HT1080 (cell line): ENCODE measurements at regions not wholly inside any gene's neighbourhood (a gene's known extent, or its start where the extent isn't known, plus 50 kb on each side); places are given as distances from the start of the nearest gene placed in this dataset.

Experiments used
- DNase-seq: peaks from one replicate; pipeline ENCODE4 v3.0.0-alpha.2; 2015; ENCODE audit warnings: low read depth

DNA sequence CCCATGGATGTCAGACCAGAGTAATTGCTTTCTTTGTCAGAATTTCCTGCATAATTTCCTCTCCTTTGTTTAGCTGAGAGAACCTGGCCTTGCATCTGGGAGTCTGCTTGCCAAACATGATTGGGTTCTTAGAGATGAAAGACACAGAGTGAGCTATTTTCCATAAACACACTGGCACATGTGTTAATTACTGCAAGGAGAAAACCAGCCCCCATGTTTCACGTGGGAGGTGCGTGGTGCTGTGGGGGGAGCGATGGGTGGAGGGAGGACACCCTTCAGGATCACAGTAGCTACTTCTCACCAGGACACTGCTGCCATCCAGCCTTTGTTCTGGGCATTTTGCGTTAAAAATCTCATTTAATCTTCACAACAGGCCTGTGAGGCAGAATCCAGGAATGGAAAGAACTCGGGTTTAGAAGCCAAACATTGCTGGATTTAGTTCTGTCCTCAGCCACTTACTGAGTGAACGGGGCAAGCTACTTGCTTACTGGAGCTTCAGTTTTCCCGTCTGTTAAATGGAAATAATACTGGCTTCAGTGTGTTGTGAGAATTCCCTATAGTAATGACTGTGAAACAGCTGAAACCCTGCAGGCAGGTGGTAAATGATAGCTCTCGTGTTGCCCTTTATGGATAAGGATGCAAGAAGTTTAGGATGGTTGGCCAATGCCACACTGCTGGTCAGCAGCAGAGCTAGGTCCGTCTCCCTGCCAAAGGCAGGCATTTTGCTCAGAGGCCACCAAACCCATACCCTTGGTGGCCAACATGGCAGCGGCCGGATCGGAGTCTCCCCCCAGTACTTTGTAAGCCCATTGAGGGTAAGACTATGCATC is 100.1 kb upstream of the ASAP2 start:
- DNase-seq: no peak

DNA sequence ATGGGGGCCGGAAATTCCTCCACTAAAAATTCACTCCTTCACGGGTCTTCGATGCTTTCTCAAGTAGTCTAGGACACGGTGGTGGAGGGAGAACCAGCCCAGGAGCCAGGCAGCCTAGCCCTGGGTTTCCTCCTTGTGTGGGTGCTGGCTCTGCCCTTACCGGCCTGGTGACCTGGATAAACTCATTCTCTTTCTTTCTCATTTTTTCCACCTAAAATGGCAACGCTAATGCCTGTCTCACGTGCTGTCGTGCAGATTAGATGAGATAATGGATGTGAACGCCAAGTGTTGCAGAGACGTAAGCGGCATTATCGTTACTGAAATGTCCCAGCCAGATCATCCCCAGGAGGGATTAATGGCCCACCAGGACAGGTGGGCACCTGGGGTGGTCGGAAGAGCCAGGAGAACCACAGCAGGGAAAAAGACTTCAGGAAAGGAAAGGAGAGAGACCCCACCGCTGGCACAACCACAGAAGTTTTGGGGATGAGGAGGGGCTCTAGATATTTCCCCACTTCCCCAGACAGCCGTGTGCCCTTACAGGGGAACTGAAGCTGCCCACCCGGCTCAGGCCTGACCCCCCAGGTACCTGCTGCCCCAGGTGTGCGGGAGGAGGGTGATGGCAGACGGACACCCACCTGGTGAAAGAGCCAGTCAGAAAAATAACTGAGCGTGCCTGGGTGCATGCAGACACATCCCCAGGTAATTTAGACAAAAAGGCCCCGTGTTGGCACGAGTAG is 100.8 kb upstream of the ASAP2 start:
- DNase-seq: no peak

DNA sequence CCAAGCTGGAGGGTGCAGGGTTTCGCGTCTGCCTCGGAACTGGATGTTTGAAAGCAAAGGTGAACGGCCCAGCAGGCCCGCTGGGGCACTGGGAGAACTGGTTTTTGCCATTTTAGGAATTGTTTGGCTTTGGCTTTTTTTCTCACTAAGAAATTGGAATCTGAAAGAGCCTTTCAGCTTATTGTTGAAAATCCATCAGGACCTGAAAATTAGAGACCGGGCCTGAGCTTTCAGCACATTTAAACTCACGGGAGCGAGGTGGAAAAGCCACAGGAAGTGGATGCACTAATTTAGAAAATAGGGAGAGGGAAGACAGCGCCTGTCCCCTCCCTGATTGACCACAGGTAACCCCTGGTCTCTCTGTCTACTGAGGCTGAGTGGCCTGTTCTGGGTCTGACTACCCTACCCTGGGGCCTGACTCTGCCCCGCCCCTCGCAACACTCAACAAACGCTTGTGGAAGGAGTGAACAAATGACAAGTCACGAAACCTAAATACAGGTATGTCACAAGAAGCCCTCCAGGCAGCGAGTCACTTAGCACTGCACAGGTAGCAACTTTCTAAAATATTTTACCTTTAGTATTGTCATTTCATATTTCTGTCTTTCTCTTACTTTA is 100.3 kb upstream of the MBOAT2 start:
- no peak for DNase-seq

DNA sequence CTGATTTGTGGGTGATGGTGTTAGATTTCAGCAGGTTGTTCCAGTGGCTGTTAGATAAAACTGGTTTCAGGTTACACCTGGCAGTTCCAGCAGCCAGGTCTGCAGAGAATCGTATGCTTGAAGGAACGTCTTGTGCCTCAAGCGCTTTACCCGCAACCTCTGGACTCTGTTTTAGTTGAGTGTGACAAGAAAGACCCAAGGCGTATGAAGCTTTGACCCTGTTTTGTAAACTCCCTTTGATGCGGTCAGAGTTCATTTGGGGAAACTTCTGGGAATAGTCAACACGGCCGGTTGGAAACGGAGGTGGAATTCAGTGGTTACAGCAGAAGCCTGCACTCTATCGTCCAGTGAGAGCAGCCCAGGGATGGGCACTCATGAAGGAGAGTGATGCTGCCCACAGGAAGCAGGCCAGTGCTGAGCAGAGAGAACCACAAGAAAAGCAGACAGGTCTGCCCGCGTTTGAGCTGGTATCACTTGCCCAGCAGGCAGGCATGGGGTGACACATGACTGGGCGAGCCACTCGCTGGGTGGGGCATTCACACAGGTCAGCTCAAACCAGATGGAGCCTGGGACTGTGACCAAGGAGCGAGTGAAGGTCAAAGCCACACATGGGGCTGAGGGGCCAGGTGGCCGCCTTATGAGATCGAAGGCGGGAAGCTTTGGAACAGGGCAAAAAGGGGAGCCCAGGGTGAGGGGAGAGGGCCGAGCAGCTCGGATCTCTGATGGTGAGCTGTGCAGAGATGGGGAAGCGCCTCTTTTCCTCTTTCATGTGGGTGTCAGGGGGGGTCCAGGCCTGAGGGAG is 99.6 kb upstream of the MBOAT2 start:
- DNase-seq: no peak

DNA sequence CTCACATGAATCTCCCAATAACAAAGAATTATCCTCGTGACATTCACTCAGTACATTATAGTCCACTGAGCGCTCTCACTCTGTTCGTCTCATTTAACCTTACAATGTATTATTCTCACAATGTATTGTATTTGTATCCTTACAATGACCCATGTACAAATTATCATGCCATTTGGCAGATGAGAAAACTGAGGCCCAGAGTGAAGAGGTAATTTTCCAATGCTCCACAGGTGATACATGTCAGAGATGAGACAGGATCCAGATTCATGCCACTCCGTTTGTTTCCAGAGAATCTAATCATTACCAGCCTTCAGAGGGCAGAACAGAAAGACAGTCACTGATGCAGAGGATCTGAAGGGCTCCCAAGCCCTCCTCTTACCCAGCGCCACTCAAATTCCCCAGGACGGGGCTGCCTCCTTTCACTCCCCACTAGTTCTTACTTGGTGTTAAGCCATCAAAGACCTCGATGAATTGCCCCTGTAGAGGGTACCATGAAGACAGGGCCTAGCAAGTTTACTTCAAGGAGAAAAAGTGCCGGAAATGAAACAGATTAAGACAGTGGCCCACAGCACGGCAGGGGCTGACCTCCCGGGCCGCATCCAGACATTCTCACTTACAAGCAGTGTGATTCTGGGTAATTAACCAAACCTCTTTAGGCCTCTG is 98.4 kb upstream of the MBOAT2 start:
- no peak for DNase-seq

DNA sequence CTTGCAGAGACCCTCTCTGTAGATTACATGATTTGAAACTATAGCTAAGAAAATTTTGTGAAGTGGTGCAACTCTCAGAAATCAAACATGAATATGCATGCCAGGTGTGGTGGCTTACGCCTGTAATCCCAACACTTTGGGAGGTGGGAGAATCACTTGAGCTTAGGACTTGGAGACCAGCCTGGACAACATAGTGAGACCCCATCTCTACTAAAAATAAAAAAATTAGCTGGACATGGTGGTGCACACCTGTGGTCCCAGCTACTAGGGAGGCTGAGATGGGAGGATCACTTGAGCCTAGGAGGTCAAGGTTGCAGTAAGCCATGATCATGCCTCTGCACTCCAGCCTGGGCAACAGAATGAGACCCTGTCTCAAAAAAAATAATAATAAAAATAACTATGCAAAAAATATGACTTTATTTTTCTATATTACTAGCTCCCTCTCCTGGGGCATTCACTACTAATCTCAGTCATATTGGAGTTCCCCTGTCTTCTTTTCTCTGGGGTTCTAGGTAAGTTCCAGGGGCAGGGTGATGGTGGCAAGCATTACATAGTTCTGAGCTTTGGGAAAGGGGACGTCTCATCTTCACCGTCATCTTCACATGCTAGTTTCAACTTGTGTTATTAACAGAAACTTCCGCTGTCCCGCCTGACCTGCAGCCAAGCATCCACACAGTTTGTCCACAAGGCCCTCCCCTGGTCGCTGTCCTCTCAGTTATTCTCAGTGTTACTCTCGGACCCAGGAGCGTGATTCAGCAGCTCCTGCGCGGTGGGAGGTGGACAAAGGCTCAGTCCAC is 96.8 kb upstream of the MBOAT2 start:
- no peak for DNase-seq

DNA sequence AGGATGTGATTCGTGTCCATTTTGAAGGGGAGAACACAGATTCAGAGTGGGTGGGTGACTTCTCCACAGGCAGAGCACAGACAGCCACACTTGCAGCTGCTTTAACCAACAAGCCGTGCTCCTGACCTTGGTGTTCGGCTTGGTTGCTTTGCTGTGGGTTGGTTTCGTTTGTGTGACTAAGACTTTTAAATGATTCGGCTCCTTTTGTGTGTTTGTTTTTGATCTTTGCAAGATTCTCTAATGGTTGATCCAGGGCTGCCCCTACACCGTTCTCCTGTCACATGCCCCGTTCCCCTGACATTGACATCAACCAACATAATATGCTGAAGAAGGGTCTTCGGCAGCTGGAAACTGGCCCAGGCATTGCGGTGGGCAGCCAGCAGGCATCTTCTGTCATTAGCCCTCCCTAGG is 95.9 kb upstream of the MBOAT2 start:
- DNase-seq: peak; percentile 54

DNA sequence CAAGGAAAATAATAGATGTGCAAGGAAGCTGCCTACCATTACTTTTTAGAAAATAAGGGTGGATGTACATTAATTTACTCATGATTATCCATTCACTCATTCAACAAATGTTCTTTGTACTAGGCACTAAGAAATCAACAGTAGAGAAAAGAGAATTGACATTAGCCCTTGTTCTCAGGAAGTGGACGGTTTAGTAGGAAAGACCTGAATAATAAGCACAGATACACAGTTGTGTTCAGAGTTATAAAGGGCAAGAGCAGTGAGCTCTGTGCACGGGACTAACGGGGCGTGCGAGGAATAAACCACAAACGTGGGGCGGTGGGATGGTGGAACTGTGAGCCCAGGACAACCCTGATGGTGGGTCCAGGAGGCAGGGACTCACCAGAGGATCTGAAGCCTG is 94.4 kb upstream of the MBOAT2 start:
- no peak for DNase-seq

DNA sequence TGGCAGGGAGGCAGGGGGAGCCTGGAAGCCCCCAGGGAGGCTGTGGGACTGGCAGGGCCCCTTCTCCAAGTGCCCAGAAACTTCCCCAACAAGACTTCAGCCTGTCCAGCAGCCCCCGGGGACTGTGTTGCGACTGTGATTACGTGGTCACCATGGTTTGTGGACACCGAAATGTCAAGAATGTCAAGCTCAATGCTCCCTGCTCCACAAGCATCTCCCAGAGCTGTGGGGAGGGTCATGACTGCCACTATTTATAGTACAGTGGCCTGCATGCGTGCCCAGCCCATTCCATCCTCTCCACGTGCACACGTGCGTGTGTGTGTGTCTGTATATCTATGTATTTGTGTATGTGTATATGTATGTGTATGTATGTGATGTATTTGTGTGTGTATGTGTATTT is 93.8 kb upstream of the MBOAT2 start:
- DNase-seq: no peak

DNA sequence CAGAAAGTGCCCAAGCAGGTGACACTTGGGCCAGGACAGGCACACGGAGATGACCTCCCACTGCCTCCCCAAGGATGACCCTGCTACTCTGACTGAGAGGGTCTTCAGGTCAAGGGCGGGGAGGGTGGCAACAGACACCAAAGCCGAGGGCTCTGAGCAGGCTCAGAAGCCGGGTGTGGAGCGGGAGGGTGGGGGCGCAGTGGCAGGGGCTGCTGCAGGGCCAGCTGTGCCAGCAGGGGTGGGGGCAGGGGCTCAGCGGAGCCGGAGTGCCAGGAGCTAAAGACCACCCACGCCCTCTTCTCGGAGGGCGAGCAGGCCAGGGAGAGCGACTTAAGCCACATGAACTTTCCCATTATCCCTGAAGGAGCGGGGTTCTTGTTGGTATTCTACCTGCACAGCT is 93.3 kb upstream of the MBOAT2 start:
- no peak for DNase-seq

DNA sequence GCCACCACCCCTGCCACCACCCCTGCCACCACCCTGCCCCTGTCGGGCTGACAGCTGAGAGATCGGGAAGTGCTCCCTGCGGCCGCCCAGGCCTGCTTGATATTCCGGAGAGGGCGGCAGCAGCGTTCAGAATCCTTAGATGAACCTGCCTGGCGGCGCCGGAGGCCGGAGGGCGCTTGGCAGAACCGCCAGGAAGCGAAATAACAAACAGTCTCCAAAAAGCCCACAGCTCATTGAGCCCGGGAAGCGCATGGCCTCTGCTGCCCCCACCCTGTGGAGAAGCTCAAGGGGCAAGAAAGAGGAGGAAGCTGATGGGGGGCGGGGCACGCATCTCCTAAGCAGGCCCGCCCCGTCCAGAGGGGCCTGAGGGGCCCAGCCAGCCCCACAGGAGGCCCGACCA is 92.2 kb upstream of the MBOAT2 start:
- no peak for DNase-seq

DNA sequence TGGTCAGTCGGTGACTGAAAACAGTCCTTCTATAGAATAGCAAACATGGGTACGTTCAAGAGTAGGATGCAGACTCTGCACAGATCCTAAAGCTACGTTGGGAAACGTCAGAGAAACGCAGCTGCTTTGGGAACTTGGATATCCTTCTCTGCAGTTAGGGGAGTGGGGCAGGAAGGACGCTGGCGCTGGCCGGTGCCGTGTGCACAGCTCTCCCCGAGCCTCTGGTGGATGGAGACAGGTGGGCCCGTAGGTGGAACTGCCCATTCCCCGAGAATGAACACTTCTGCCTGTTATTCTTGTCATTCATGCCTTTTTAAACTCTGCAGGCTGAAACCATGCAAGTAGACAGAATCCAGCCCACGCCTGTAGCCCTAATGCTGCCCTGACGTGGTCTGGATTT is 91.7 kb upstream of the MBOAT2 start:
- DNase-seq: no peak

DNA sequence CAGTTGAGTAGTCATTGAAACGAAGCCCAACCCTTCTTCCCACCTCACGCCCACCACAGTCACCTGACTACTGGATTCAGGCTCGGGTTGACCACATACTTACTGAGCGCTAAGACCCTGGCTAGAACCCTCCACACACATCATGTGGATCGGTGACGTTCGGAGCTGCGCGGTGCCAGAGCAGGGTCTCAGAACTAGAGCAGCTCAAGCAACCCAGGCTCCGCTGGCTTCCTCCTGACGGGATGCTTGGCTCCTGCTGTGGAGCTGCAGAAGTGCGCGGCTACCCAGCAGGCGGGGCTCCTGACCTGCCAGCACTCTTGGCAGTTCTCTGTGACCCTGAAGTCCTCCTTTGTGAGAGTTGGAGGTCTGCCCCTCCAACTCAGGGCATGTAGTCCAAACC is 90.6 kb upstream of the MBOAT2 start:
- DNase-seq: no peak

DNA sequence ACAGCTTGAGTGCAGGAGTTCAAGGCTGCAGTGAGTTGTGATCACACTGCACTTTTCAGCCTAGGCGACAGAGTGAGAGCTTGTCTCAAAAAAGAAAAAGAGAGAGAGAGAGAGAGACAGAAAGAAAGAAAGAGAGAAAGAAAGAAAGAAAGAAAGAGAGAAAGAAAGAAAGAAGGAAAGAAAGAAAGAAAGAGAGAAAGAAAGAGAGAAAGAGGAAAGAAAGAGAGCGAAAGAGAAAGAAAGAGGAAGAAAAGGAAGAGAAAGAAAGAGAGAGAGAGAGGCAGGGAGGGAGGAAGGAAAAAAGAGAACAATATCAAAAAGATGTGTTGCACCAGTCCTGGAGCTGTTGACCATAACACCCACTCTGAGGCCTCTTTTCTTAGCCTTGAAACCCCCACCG is 89.8 kb upstream of the MBOAT2 start:
- DNase-seq: no peak

DNA sequence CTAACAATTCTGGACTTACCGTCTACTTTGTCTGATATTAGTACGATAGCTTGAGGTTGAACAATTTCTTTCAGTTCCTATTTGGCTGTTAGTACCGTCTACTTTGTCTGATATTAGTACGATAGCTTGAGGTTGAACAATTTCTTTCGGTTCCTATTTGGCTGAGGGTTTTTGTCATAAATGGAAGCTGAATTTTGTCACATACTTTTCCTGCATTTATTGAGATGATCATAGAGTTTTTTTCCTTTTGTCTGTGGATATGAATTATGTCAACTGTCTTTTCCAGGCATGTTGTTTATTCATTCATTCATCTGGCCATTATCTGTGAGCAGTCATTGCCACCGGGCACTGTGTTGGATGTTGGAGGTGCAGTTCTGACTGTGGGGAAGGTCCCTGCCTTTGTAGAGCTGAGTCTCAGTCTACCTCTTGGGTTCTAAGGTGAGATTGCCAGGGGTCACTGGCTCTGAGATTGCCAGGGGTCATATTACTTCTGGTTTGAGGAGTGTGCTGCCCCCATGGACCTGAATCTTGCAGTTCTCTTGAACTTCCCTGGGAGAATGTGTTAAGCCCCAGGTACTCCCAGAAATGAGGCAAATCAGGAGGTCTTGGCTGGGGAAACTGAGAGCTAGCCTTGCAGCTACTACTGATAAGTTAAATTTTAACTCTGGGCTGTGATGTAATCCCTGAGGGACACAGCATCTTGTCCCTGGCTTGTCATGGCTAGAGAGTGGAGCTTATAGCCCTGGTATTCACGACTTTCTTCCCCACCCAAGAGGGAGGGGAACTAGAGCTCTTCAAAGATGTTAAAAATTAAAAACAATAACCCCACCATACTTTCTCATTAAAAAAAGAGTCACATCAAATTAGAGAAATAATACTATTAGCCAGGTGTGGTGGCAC is 89.1 kb upstream of the MBOAT2 start:
- no peak for DNase-seq

DNA sequence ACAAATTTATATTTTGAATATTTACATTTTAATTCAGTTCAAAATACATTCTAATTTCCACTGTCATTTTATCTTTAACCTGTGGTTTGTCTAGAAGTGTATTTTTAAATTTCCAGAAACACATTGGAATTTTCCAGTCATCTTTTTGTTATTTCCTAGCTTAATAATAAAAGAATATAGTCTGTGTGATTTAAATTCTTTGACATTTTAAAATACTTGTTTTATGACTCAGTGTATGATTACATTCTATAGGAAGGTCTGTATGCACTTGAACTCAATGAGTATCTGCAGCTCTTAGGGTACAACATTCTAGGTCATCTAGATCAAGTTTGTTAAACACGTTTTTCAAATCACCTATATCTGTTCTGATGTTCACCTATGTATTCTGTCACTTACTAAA is 88.3 kb upstream of the MBOAT2 start:
- peak; percentile 25 for DNase-seq

DNA sequence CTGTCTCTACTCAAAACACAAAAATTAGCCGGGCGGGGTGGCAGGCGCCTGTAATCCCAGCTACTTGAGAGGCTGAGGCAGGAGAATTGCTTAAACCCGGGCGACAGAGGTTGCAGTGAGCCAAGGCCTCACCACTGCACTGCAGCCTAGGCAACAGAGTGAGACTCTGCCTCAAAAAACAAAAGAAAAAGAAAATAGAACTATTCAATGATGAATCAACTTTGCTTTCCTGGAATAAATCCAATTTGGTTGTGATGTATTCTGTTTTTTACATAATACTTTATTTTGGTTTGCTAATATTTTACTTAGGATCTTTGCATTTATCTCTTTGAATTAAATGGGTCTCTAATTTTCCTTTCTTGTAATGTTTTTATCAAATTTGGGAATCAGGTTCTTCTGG is 86.3 kb upstream of the MBOAT2 start:
- no peak for DNase-seq

DNA sequence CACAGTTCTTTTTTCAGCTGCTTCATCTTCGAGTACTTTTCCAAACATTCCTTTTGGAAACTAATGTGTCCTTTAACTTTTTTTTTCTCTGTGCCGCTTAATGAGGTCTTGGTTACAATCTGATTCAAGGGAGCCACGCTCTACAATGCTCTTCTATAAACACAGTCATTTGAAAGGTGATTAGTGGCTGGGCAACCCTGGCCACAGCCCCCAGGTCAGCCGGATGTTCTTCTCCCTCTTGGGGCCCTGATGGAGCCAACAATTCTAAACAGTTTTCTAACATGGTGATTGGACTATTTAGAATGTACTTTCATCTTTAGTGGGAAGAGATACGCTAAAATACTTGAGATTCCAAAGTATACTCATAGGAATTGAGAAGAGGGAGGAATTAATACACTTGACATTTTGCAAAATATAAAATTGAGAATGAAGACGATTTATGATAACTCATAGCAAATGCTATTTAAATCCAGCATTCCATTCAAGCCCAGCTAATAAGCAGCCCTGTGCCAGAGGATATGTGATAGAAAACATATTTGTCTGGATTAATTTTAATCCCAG is 83.7 kb upstream of the MBOAT2 start:
- DNase-seq: no peak

DNA sequence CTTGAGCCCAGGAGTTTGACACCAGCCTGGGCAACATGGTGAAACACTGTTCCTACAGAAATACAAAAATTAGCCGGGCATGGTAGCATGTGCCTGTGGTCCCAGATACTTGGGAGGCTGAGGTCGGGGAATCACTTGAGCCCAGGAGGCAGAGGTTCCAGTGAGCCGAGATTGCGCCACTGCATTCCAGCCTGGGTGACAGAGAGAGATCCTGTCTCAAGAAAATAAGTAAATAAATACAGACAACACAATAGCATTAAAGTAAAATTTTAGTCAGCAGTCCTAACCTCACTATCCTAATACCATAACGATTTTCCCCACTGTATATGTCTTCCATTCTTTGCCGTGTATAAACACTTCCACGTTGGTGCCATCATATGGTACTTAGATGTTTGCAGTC is 83.0 kb upstream of the MBOAT2 start:
- no peak for DNase-seq
